ENCODE measurements at regions not wholly inside any gene's neighbourhood (a gene's known extent, or its start where the extent isn't known, plus 50 kb on each side); places are given as distances from the start of the nearest gene placed in this dataset.

GRCh38 chr3:83076041-83076440 lies 1314.6 kb upstream of the GBE1 start:
- no peak for DNase-seq

- no peak for DNase-seq
These were observed 1313.0 kb upstream of the GBE1 start for GRCh38 chr3:83074485-83074884.

GRCh38 chr3:83065851-83066460 lies 1304.5 kb upstream of the GBE1 start:
- no peak for DNase-seq

- no peak for DNase-seq
These were observed 1302.0 kb upstream of the GBE1 start for GRCh38 chr3:83063446-83063845.

GRCh38 chr3:83048556-83048955 lies 1287.1 kb upstream of the GBE1 start:
- DNase-seq, result no peak

GRCh38 chr3:83039422-83039821 lies 1278.0 kb upstream of the GBE1 start:
- DNase-seq, result no peak

- no peak for DNase-seq
These were observed 1274.2 kb upstream of the GBE1 start for GRCh38 chr3:83035704-83036010.

- DNase-seq, result no peak
These were observed 1273.6 kb upstream of the GBE1 start for GRCh38 chr3:83034806-83035703.

- DNase-seq, result peak; percentile 3 to 38
These were observed 1271.7 kb upstream of the GBE1 start for GRCh38 chr3:83033133-83033532.

GRCh38 chr3:83023086-83023485 lies 1261.6 kb upstream of the GBE1 start:
- DNase-seq, result no peak

GRCh38 chr3:83011481-83011880 lies 1250.0 kb upstream of the GBE1 start:
- no peak for DNase-seq

- DNase-seq, result no peak
These were observed 1242.5 kb upstream of the GBE1 start for GRCh38 chr3:83003917-83004316.

GRCh38 chr3:83002869-83003445 lies 1241.5 kb upstream of the GBE1 start:
- no peak for DNase-seq

- no peak for DNase-seq
These were observed 1238.3 kb upstream of the GBE1 start for GRCh38 chr3:82999777-83000176.

- DNase-seq, result peak in 1 of 2 experiments; percentile 34
These were observed 1216.9 kb upstream of the GBE1 start for GRCh38 chr3:82978368-82978767.

- DNase-seq, result no peak
These were observed 1216.4 kb upstream of the GBE1 start for GRCh38 chr3:82977871-82978270.

GRCh38 chr3:82973791-82974190 lies 1212.3 kb upstream of the GBE1 start:
- peak in 1 of 2 experiments; percentile 58 for DNase-seq

- no peak for DNase-seq
These were observed 1198.9 kb upstream of the GBE1 start for GRCh38 chr3:82960379-82960778.

GRCh38 chr3:82957696-82958095 lies 1196.3 kb upstream of the GBE1 start:
- DNase-seq, result peak in 1 of 2 experiments; percentile 17

- no peak for DNase-seq
These were observed 1195.6 kb upstream of the GBE1 start for GRCh38 chr3:82957079-82957478.

- no peak for DNase-seq
These were observed 1193.0 kb upstream of the GBE1 start for GRCh38 chr3:82954486-82954885.

- no peak for DNase-seq
These were observed 1180.6 kb upstream of the GBE1 start for GRCh38 chr3:82942041-82942440.

- DNase-seq, result no peak
These were observed 1178.7 kb upstream of the GBE1 start for GRCh38 chr3:82940124-82940523.

GRCh38 chr3:82939491-82940097 lies 1178.1 kb upstream of the GBE1 start:
- no peak for DNase-seq
